ENCODE measurements at regions not wholly inside any gene's neighbourhood (a gene's known extent, or its start where the extent isn't known, plus 50 kb on each side); places are given as distances from the start of the nearest gene placed in this dataset.

GRCh38 chr3:22419261-22419660, 668.3 kb upstream of the ZNF385D start:
- Mint-ChIP-seq H3K9me3 (ENCODE audit: unreplicated experiment) (no peaks in the 10 kb centered on the region), H3K4me3 (ENCODE audit: unreplicated experiment) (no peak overlapping the region), H3K27ac (ENCODE audit: low read depth, unreplicated experiment) (no peak overlapping the region), H3K36me3 (ENCODE audit: insufficient read depth, unreplicated experiment) (no peaks in the 10 kb centered on the region), H3K27me3 (ENCODE audit: insufficient read depth, unreplicated experiment) (no peaks in the 10 kb centered on the region), H3K4me1 (ENCODE audit: insufficient read depth, unreplicated experiment) (no peaks in the 10 kb centered on the region)
- no peak for DNase-seq (ENCODE audit: unreplicated experiment)
- TF ChIP-seq CTCF (IDR thresholded peaks at IDR 0.05; ENCODE audit: unreplicated experiment): no peak
- POLR2A ChIA-PET: interaction anchor here (0.8 kb wide), 1 partner anchor 8 kb away, joined by 3 read pairs; no protein-coding TSS in a partner anchor
- CTCF ChIA-PET: no interaction called here
- intact Hi-C loops (cut with micrococcal nuclease): no loop called here
- BruUV-seq (replicated peaks): no TSS peak

- peaks cover 7% of the 10 kb centered on the region for H3K9me3 Mint-ChIP-seq (ENCODE audit: unreplicated experiment)
- no peak overlapping the region for H3K4me3 Mint-ChIP-seq (ENCODE audit: unreplicated experiment)
- DNase-seq (ENCODE audit: unreplicated experiment): no peak
These were observed 670.6 kb upstream of the ZNF385D start for GRCh38 chr3:22421589-22421988.

GRCh38 chr3:22431334-22431733, 680.3 kb upstream of the ZNF385D start:
- POLR2A ChIA-PET: no interaction called here
- Mint-ChIP-seq H3K9me3 (ENCODE audit: unreplicated experiment) (peaks cover 3% of the 10 kb centered on the region), H3K27me3 (ENCODE audit: insufficient read depth, unreplicated experiment) (no peaks in the 10 kb centered on the region), H3K4me3 (ENCODE audit: unreplicated experiment) (no peak overlapping the region), H3K36me3 (ENCODE audit: insufficient read depth, unreplicated experiment) (no peaks in the 10 kb centered on the region), H3K4me1 (ENCODE audit: insufficient read depth, unreplicated experiment) (peaks cover 4% of the 10 kb centered on the region), H3K27ac (ENCODE audit: low read depth, unreplicated experiment) (no peak overlapping the region)
- intact Hi-C loops (cut with micrococcal nuclease): no loop called here
- TF ChIP-seq CTCF (IDR thresholded peaks at IDR 0.05; ENCODE audit: unreplicated experiment): no peak
- BruUV-seq (replicated peaks): no TSS peak
- DNase-seq (ENCODE audit: unreplicated experiment): no peak
- CTCF ChIA-PET: no interaction called here

More at GRCh38 chr3:22421589-22421988, 670.6 kb upstream of the ZNF385D start:
- ChIA-PET POLR2A (no interaction called here), CTCF (interaction anchor here (0.6 kb wide), 1 partner anchor 199 kb away, joined by 4 read pairs; no protein-coding TSS in a partner anchor)
- Mint-ChIP-seq H3K27ac (ENCODE audit: low read depth, unreplicated experiment) (no peak overlapping the region), H3K36me3 (ENCODE audit: insufficient read depth, unreplicated experiment) (no peaks in the 10 kb centered on the region), H3K27me3 (ENCODE audit: insufficient read depth, unreplicated experiment) (no peaks in the 10 kb centered on the region), H3K4me1 (ENCODE audit: insufficient read depth, unreplicated experiment) (no peaks in the 10 kb centered on the region)
- BruUV-seq (replicated peaks): no TSS peak
- no peak for TF ChIP-seq CTCF (IDR thresholded peaks at IDR 0.05; ENCODE audit: unreplicated experiment)
- intact Hi-C loops (cut with micrococcal nuclease): no loop called here

- H3K9me3 Mint-ChIP-seq (ENCODE audit: unreplicated experiment): no peaks in the 10 kb centered on the region
These were observed 688.6 kb upstream of the ZNF385D start for GRCh38 chr3:22439626-22440025.

More at GRCh38 chr3:22439626-22440025, 688.6 kb upstream of the ZNF385D start:
- CTCF ChIA-PET: no interaction called here
- no peak for DNase-seq (ENCODE audit: unreplicated experiment)
- Mint-ChIP-seq H3K36me3 (ENCODE audit: insufficient read depth, unreplicated experiment) (no peaks in the 10 kb centered on the region), H3K27ac (ENCODE audit: low read depth, unreplicated experiment) (no peak overlapping the region), H3K4me3 (ENCODE audit: unreplicated experiment) (no peak overlapping the region), H3K27me3 (ENCODE audit: insufficient read depth, unreplicated experiment) (no peaks in the 10 kb centered on the region), H3K4me1 (ENCODE audit: insufficient read depth, unreplicated experiment) (peaks cover 7% of the 10 kb centered on the region)
- intact Hi-C loops (cut with micrococcal nuclease): no loop called here
- no peak for TF ChIP-seq CTCF (IDR thresholded peaks at IDR 0.05; ENCODE audit: unreplicated experiment)
- POLR2A ChIA-PET: no interaction called here
- no TSS peak for BruUV-seq (replicated peaks)

Measured in MCF 10A (cell line).